Umbilical cord (tissue), 1 donor: ENCODE measurements at regions not wholly inside any gene's neighbourhood (a gene's known extent, or its start where the extent isn't known, plus 50 kb on each side); places are given as distances from the start of the nearest gene placed in this dataset.
"Not testable (repeated sequence)": the region's sequence is repeated elsewhere in the genome, so short reads cannot be mapped to it uniquely, and the experiment has no call there.

Experiments
- DNase-seq: peaks from one replicate; pipeline ENCODE4 v3.0.0-alpha.2; 2015; ENCODE audit warnings: low spot score

- not testable (repeated sequence) for DNase-seq
Observed at GRCh38 chr1:104776-105175, 346.7 kb downstream of the OR4F29 start.

- DNase-seq = not testable (repeated sequence)
Observed at GRCh38 chr1:99481-99880, 352.0 kb downstream of the OR4F29 start.

DNA sequence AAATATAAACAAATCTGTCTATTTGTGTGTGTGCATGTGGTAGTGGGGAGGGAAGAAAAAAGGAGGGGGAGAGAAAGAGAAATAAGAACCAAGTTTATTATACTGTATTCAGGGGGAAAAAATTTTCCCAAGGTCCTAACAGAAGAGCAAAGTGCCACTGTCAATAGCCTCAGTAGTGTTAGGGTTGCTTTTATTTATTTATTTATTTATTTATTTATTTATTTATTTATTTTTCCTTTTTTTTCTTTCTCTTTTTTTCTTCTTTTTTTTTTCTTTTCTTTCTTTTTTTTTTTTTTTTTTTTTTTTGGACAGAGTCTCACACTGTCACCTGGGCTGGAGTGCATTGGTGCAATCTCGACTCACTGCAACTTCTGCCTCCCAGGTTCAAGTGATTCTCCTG is 352.7 kb downstream of the OR4F29 start:
- DNase-seq = not testable (repeated sequence)

DNA sequence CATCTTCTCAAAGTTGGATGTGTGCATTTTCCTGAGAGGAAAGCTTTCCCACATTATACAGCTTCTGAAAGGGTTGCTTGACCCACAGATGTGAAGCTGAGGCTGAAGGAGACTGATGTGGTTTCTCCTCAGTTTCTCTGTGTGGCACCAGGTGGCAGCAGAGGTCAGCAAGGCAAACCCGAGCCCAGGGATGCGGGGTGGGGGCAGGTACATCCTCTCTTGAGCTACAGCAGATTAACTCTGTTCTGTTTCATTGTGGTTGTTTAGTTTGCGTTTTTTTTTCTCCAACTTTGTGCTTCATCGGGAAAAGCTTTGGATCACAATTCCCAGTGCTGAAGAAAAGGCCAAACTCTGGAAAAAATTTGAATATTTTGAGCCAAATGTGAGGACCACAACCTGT is 360.2 kb downstream of the OR4F29 start:
- DNase-seq = not testable (repeated sequence)

GRCh38 chr1:88110-88509 is 363.4 kb downstream of the OR4F29 start:
- not testable (repeated sequence) for DNase-seq

- not testable (repeated sequence) for DNase-seq
Observed at GRCh38 chr1:79152-79551, 372.3 kb downstream of the OR4F29 start.

DNA sequence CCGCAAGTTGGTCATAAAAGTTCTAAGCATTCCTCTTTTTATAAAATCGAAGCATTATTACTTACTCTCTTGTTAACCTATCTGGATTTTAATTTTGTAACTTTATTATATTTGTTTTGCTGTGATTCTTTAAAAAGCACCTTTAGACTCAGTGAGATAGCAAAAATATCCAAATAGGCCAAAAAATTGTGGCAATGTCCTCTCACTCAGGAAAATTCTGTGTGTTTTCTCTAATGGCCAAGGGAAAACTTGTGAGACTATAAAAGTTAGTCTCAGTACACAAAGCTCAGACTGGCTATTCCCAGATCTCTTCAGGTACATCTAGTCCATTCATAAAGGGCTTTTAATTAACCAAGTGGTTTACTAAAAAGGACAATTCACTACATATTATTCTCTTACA is 386.4 kb downstream of the OR4F29 start, which contains the start of gene OR4F5:
OR4F5 (plus strand) TSS at position 301 of the 400 bp plus-strand sequence.
- not testable (repeated sequence) for DNase-seq

DNA sequence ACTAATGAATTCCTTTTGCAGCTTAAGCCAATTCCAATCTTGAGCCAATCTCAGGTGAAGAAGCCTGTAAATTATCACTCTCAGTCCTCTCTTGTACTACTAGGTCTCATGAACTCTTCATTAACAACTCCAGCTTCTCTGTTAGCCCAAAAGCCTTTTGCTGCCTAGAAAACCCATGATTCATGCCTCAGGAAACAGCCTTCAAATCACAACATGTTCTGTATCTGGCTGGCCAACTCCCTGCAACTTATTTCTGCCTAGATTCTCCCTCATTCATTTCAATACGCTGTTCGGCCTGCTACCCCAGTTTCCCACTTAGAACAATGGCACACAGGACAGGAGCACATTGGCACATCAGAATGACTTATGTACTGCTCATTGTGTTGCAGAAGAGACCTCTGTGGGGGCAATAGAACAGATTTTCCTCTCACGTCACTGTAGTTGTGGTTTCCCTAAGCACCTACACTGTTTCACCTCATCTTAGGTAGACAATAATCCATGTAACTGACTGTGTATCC is 395.4 kb downstream of the OR4F29 start:
- not testable (repeated sequence) for DNase-seq

GRCh38 chr1:53182-53581 is 398.3 kb downstream of the OR4F29 start:
- DNase-seq = not testable (repeated sequence)

DNA sequence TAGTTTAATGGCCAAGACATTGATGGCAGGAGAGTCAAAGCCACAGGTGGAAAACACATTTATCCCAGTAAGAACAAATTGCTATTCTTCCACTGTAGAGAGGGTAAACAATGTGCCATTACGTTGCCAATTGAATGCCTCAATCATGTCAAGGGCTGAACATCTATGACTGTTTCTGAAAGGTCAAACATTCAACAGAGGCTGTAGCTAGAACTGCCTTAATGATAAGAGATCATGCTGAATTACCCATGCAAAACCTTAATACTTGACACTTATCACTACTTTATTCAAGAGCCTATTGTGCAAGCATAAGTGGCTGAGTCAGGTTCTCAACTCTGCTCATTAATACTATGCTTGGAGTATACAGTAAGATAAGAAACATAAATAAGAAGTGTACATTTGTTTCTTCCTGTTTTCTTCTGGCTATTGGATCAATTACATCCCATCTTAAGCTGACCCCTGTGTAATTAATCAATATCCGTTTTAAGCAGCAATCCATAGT is 409.5 kb downstream of the OR4F29 start:
- DNase-seq = not testable (repeated sequence)

GRCh38 chr1:41197-41596 is 410.3 kb downstream of the OR4F29 start:
- DNase-seq = not testable (repeated sequence)

DNA sequence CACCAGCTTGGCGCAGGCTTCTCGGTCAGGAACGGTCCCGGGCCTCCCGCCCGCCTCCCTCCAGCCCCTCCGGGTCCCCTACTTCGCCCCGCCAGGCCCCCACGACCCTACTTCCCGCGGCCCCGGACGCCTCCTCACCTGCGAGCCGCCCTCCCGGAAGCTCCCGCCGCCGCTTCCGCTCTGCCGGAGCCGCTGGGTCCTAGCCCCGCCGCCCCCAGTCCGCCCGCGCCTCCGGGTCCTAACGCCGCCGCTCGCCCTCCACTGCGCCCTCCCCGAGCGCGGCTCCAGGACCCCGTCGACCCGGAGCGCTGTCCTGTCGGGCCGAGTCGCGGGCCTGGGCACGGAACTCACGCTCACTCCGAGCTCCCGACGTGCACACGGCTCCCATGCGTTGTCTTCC is 422.3 kb downstream of the OR4F29 start:
- not testable (repeated sequence) for DNase-seq

DNA sequence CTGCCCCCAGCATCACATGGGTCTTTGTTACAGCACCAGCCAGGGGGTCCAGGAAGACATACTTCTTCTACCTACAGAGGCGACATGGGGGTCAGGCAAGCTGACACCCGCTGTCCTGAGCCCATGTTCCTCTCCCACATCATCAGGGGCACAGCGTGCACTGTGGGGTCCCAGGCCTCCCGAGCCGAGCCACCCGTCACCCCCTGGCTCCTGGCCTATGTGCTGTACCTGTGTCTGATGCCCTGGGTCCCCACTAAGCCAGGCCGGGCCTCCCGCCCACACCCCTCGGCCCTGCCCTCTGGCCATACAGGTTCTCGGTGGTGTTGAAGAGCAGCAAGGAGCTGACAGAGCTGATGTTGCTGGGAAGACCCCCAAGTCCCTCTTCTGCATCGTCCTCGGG is 434.2 kb downstream of the OR4F29 start:
- not testable (repeated sequence) for DNase-seq

- not testable (repeated sequence) for DNase-seq
Observed at GRCh38 chr1:16025-16424, 435.5 kb downstream of the OR4F29 start.

DNA sequence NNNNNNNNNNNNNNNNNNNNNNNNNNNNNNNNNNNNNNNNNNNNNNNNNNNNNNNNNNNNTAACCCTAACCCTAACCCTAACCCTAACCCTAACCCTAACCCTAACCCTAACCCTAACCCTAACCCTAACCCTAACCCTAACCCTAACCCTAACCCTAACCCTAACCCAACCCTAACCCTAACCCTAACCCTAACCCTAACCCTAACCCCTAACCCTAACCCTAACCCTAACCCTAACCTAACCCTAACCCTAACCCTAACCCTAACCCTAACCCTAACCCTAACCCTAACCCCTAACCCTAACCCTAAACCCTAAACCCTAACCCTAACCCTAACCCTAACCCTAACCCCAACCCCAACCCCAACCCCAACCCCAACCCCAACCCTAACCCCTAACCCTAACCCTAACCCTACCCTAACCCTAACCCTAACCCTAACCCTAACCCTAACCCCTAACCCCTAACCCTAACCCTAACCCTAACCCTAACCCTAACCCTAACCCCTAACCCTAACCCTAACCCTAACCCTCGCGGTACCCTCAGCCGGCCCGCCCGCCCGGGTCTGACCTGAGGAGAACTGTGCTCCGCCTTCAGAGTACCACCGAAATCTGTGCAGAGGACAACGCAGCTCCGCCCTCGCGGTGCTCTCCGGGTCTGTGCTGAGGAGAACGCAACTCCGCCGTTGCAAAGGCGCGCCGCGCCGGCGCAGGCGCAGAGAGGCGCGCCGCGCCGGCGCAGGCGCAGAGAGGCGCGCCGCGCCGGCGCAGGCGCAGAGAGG is 441.3 kb downstream of the OR4F29 start:
- DNase-seq = not testable (repeated sequence)
